Lung (tissue), 9 donors: ENCODE measurements at regions not wholly inside any gene's neighbourhood (a gene's known extent, or its start where the extent isn't known, plus 50 kb on each side); places are given as distances from the start of the nearest gene placed in this dataset.
"Not testable (repeated sequence)": the region's sequence is repeated elsewhere in the genome, so short reads cannot be mapped to it uniquely, and the experiment has no call there.

Experiments used
- ATAC-seq: fragments of 200-7000 bp; cut with Tn5 transposase; one replicate; pipeline ENCODE4 v1.9.1; 2020; ENCODE audit warnings: moderate number of reproducible peaks; ENCODE audit not compliant: insufficient read depth, low FRiP score
- DNase-seq, 3 donors: peaks; one replicate each; pipeline ENCODE4 v3.0.0-alpha.2; 2013 to 2017
- H3K27ac ChIP-seq, 2 donors: one replicate each; pipeline ENCODE4 v1.5.1; 2013; ENCODE audit warnings: mild to moderate bottlenecking in 2 of 2, moderate library complexity in 2 of 2, control low read depth in 1 of 2, inconsistent platforms in 1 of 2, low read depth in 1 of 2, low read length in 1 of 2
- H3K27me3 ChIP-seq, 3 donors: one replicate each; pipeline ENCODE4 v1.5.1; 2013; ENCODE audit warnings: low read length in 2 of 3; ENCODE audit not compliant: control insufficient read depth in 3 of 3, insufficient read depth in 3 of 3
- H3K36me3 ChIP-seq, 4 donors: one replicate each; pipeline ENCODE4 v1.5.1; 2013; ENCODE audit warnings: low read length in 4 of 4, mild to moderate bottlenecking in 1 of 4, moderate library complexity in 1 of 4; ENCODE audit not compliant: control insufficient read depth in 4 of 4, insufficient read depth in 4 of 4
- H3K4me1 ChIP-seq, 5 donors: one replicate each; pipeline ENCODE4 v1.5.1; 2013; ENCODE audit warnings: low read length in 5 of 5, mild to moderate bottlenecking in 2 of 5, moderate library complexity in 1 of 5; ENCODE audit not compliant: control insufficient read depth in 5 of 5, insufficient read depth in 5 of 5
- H3K4me3 ChIP-seq: one replicate; pipeline ENCODE4 v1.5.1; 2013; ENCODE audit warnings: mild to moderate bottlenecking, control low read depth, moderate library complexity
- H3K9ac ChIP-seq, 2 donors: one replicate each; pipeline ENCODE4 v1.5.1; 2013; ENCODE audit warnings: low read length in 2 of 2, control low read depth in 1 of 2; ENCODE audit not compliant: insufficient read depth in 1 of 2
- H3K9me3 ChIP-seq, 4 donors: one replicate each; pipeline ENCODE4 v1.5.1; 2013; ENCODE audit warnings: low read length in 3 of 4, mild to moderate bottlenecking in 1 of 4, moderate library complexity in 1 of 4; ENCODE audit not compliant: control insufficient read depth in 4 of 4, insufficient read depth in 3 of 4
- WGBS, 2 donors: extraction: QIAGEN DNeasy Blood & Tissue Kit; methylation state at CpG; one replicate each; pipeline ENCODE4 v1.1.7; 2013; 5-methylcytosine and 5-hydroxymethylcytosine counted together
- donor health status: Bipolar disorder and iron deficiency.
- donor health status: healthy.
- donor health status: DM: yes; HTN: yes; CAD: no.

GRCh38 chr5:177664737-177665136 lies 64.8 kb downstream of the B4GALT7 start:
- H3K9ac ChIP-seq, DNase-seq: not testable (repeated sequence)
- WGBS, 2 donors, result 65 to 77% methylated on average over 3 of the region's 4 CpGs

DNA sequence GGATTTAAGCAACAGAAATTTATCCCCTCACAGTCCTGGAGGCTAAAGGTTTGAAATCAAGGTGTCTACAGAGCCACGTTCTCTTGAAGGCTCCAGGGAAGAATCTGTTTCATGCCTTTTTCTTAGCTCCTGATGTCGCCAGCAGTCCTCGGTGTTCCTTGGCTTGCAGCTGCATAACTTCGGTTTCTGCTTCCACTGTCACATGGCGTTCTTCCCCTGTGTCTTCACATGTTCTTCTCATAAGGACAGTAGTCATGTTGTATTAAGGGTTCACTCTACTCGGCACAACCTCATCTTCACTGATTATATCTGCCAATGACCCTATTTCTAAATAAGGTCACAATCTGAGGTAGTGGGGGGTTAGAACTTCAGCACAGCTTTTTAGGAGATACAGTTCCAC lies 65.2 kb downstream of the B4GALT7 start:
- not testable (repeated sequence) for H3K27me3 ChIP-seq, H3K4me1 ChIP-seq, H3K27ac ChIP-seq, H3K36me3 ChIP-seq, H3K9ac ChIP-seq, H3K4me3 ChIP-seq, ATAC-seq, H3K9me3 ChIP-seq, DNase-seq
- 42% methylated on average over 2 of the region's 6 CpGs; no CpG with 5 or more reads in 1 of the 2 donors for WGBS, 2 donors

More at GRCh38 chr5:177664737-177665136, 64.8 kb downstream of the B4GALT7 start:
- not testable (repeated sequence) for H3K4me1 ChIP-seq, ATAC-seq, H3K36me3 ChIP-seq, H3K27me3 ChIP-seq, H3K27ac ChIP-seq, H3K4me3 ChIP-seq, H3K9me3 ChIP-seq

DNA sequence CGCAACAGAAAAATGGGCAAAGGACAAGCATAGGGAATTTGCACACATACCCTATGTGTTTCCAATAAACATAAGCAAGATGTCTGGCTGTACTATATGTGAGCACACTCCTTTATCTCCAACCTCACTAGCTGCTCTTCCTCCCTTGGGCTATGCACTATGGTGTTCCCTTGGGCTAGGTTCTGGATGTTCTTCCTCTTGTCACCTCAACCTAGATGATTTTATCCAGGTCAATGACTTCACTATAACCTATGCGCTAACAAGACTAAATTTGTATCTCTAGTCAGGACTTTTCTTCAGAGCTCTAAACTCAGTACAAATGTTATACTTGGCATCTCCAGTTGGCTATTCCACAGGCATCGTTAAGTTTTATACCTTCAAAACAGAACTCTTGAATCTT lies 66.0 kb downstream of the B4GALT7 start:
- not testable (repeated sequence) for H3K4me3 ChIP-seq, H3K9ac ChIP-seq, H3K27me3 ChIP-seq, DNase-seq, H3K27ac ChIP-seq, H3K4me1 ChIP-seq, H3K36me3 ChIP-seq, H3K9me3 ChIP-seq, ATAC-seq
- 100% methylated on average over 1 of the region's 3 CpGs; no CpG with 5 or more reads in 1 of the 2 donors for WGBS, 2 donors

DNA sequence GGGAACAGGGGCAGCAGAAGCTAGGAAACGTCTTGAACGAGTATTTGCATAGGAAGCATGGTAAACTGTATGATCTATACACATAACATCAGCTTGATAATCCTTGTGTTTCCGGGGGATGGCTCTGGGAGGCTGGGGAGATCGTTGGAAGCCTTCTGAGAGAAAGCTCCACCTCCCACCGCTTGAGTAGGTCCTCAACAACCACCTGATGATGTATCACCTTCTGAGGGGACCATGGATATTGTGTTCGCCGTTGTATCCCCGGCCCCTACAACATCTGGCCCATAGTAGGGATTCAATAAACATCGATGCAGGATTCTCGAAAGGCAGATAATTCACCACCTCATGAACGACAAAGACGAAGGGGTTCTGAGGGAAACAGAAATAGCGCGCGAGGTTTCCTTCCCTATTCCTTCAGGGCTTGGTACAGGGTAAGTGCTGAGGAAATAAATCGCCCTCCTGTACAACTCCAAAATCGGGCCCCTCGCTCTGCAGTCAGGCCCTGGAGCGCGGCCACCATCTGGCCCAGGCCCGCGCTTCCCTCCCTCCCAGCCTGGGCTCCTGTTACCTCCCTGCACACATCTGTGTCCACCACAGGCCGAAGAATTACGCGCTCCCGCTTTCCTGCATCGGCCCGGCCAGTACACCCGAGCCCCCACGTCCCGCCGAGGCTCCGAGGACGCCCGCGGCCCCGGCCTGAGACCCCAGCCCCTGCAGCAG lies 71.3 kb downstream of the B4GALT7 start:
- not testable (repeated sequence) for DNase-seq, H3K9me3 ChIP-seq, H3K4me1 ChIP-seq, H3K4me3 ChIP-seq, H3K27ac ChIP-seq, H3K9ac ChIP-seq, H3K36me3 ChIP-seq, H3K27me3 ChIP-seq
- peak; percentile 42 for ATAC-seq
- 12 to 22% methylated on average over 5 to 7 of the region's 37 CpGs for WGBS, 2 donors

- H3K36me3 ChIP-seq, H3K9me3 ChIP-seq, H3K9ac ChIP-seq, H3K4me1 ChIP-seq, H3K27ac ChIP-seq, H3K27me3 ChIP-seq: not testable (repeated sequence)
- peak; percentile 87 for ATAC-seq
- DNase-seq, result peak; percentile 25 to 55 (median 27)
- H3K4me3 ChIP-seq, result peak overlapping the region; percentile 65
- WGBS, 2 donors, result 0 to 1% methylated on average over 14 to 66 of the region's 110 CpGs
Observed at GRCh38 chr5:177671755-177672690, 72.1 kb downstream of the B4GALT7 start.
